ENCODE measurements at regions not wholly inside any gene's neighbourhood (a gene's known extent, or its start where the extent isn't known, plus 50 kb on each side); places are given as distances from the start of the nearest gene placed in this dataset.

DNA sequence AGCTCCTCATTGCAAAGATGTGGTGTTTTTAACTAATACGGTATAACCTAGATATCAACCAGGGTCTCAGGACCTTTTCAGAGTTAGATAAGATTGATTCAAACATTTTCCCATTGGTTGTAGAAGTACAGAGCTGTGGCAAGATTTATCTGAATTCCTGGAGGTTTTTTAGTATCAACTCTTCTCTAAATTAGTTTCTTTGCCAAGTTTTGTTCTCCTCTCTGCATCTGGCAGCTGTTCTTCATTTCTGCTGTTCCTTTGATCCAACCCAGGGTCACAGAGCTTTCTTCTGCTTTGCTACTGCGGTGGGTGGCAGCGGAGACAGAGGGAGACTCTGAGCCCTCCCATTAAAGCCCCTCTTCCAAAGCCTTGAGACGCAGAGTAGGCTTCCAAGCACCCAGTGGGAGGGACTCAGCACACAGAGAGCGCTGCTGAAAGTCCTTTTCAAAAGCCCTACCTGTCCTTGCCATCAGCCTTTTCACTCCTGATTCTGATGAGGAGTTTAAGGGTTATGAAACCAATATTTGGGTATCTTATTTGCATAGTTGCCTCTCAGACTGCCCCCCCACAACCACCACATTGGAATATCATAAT, 146.3 kb upstream of the EEPD1 start:
- TF ChIP-seq, protein P1, sequence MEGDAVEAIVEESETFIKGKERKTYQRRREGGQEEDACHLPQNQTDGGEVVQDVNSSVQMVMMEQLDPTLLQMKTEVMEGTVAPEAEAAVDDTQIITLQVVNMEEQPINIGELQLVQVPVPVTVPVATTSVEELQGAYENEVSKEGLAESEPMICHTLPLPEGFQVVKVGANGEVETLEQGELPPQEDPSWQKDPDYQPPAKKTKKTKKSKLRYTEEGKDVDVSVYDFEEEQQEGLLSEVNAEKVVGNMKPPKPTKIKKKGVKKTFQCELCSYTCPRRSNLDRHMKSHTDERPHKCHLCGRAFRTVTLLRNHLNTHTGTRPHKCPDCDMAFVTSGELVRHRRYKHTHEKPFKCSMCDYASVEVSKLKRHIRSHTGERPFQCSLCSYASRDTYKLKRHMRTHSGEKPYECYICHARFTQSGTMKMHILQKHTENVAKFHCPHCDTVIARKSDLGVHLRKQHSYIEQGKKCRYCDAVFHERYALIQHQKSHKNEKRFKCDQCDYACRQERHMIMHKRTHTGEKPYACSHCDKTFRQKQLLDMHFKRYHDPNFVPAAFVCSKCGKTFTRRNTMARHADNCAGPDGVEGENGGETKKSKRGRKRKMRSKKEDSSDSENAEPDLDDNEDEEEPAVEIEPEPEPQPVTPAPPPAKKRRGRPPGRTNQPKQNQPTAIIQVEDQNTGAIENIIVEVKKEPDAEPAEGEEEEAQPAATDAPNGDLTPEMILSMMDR (IDR thresholded peaks at IDR 0.05 in 8 of 11, conservative IDR thresholded peaks at IDR 0.05 in 3 of 11), result no peak
- TF ChIP-seq POLR2A (IDR thresholded peaks at IDR 0.05) (no peak), POLR2AphosphoS5 (IDR thresholded peaks at IDR 0.05) (no peak)

Measured in spleen (tissue), 7 donors.